ENCODE measurements at regions not wholly inside any gene's neighbourhood (a gene's known extent, or its start where the extent isn't known, plus 50 kb on each side); places are given as distances from the start of the nearest gene placed in this dataset.

- peak; percentile 36 for TF ChIP-seq CTCF (IDR thresholded peaks at IDR 0.05)
- no peak for TF ChIP-seq ZFX (IDR thresholded peaks at IDR 0.05; ENCODE audit: borderline replicate concordance)
Observed at GRCh38 chr9:115694014-115694413, 459.6 kb upstream of the PAPPA start.

Data from 22Rv1 (cell line).